HUES6 (cell line): ENCODE measurements at regions not wholly inside any gene's neighbourhood (a gene's known extent, or its start where the extent isn't known, plus 50 kb on each side); places are given as distances from the start of the nearest gene placed in this dataset.

Source experiments
- H3K27ac ChIP-seq: 2 replicates; pipeline ENCODE4 v1.7.0; 2013; ENCODE audit warnings: low read depth, mild to moderate bottlenecking, low read length, inconsistent platforms
- H3K27me3 ChIP-seq: 2 replicates; pipeline ENCODE4 v1.6.1; 2013; ENCODE audit warnings: low read length; ENCODE audit not compliant: control insufficient read depth, insufficient read depth
- H3K36me3 ChIP-seq: 2 replicates; pipeline ENCODE4 v1.6.1; 2013; ENCODE audit warnings: low read length; ENCODE audit not compliant: control insufficient read depth, insufficient read depth
- H3K4me1 ChIP-seq: 2 replicates; pipeline ENCODE4 v1.6.1; 2013; ENCODE audit warnings: low read length; ENCODE audit not compliant: control insufficient read depth, insufficient read depth
- H3K4me3 ChIP-seq: 2 replicates; pipeline ENCODE4 v1.5.1; 2013; ENCODE audit warnings: low read depth, low read length
- H3K9ac ChIP-seq: one replicate; pipeline ENCODE4 v1.6.1; 2013; ENCODE audit warnings: mild to moderate bottlenecking, low read length
- H3K9me3 ChIP-seq: 2 replicates; pipeline ENCODE4 v1.6.1; 2013; ENCODE audit warnings: low read depth, low read length; ENCODE audit not compliant: control insufficient read depth, insufficient read depth

GRCh38 chr7:98548370-98548769 lies 68.7 kb upstream of the NPTX2 start:
- Histone ChIP-seq H3K9ac (no peak overlapping the region), H3K27ac (no peak overlapping the region), H3K4me3 (no peak overlapping the region), H3K36me3 (no peaks in the 10 kb centered on the region), H3K27me3 (peaks cover 18% of the 10 kb centered on the region), H3K4me1 (no peaks in the 10 kb centered on the region), H3K9me3 (peaks cover 20% of the 10 kb centered on the region)

- H3K36me3 ChIP-seq: no peaks in the 10 kb centered on the region
- H3K4me3 ChIP-seq: no peak overlapping the region
- H3K4me1 ChIP-seq: no peaks in the 10 kb centered on the region
- H3K9me3 ChIP-seq: no peaks in the 10 kb centered on the region
- no peak overlapping the region for H3K9ac ChIP-seq
- H3K27ac ChIP-seq: no peak overlapping the region
- H3K27me3 ChIP-seq: no peaks in the 10 kb centered on the region
Observed at GRCh38 chr7:98541101-98541500, 76.0 kb upstream of the NPTX2 start.

- no peaks in the 10 kb centered on the region for H3K36me3 ChIP-seq
- no peak overlapping the region for H3K4me3 ChIP-seq
- H3K9ac ChIP-seq: no peak overlapping the region
- H3K27me3 ChIP-seq: no peaks in the 10 kb centered on the region
- H3K4me1 ChIP-seq: no peaks in the 10 kb centered on the region
- no peak overlapping the region for H3K27ac ChIP-seq
- no peaks in the 10 kb centered on the region for H3K9me3 ChIP-seq
Observed at GRCh38 chr7:98539865-98540264, 77.2 kb upstream of the NPTX2 start.

GRCh38 chr7:98536803-98537202 lies 80.3 kb upstream of the NPTX2 start:
- no peaks in the 10 kb centered on the region for H3K36me3 ChIP-seq
- no peaks in the 10 kb centered on the region for H3K4me1 ChIP-seq
- H3K4me3 ChIP-seq: no peak overlapping the region
- 0 out of 2 replicates have a peak, but pooled peaks cover 2% of the 10 kb centered on the region for H3K9me3 ChIP-seq
- no peak overlapping the region for H3K9ac ChIP-seq
- H3K27me3 ChIP-seq: no peaks in the 10 kb centered on the region
- no peak overlapping the region for H3K27ac ChIP-seq

- no peaks in the 10 kb centered on the region for H3K4me1 ChIP-seq
- H3K4me3 ChIP-seq: no peak overlapping the region
- no peak overlapping the region for H3K27ac ChIP-seq
- no peak overlapping the region for H3K9ac ChIP-seq
- 0 out of 2 replicates have a peak, but pooled peaks cover 5% of the 10 kb centered on the region for H3K9me3 ChIP-seq
- H3K36me3 ChIP-seq: no peaks in the 10 kb centered on the region
- no peaks in the 10 kb centered on the region for H3K27me3 ChIP-seq
Observed at GRCh38 chr7:98534493-98534892, 82.6 kb upstream of the NPTX2 start.

GRCh38 chr7:98531717-98532116 lies 85.4 kb upstream of the NPTX2 start:
- Histone ChIP-seq H3K27ac (no peak overlapping the region), H3K9ac (no peak overlapping the region), H3K27me3 (no peaks in the 10 kb centered on the region), H3K36me3 (no peaks in the 10 kb centered on the region), H3K9me3 (0 out of 2 replicates have a peak, but pooled peaks cover 5% of the 10 kb centered on the region), H3K4me1 (no peaks in the 10 kb centered on the region), H3K4me3 (no peak overlapping the region)

GRCh38 chr7:98528079-98528478 lies 89.0 kb upstream of the NPTX2 start:
- H3K4me1 ChIP-seq: no peaks in the 10 kb centered on the region
- no peak overlapping the region for H3K9ac ChIP-seq
- H3K4me3 ChIP-seq: no peak overlapping the region
- H3K36me3 ChIP-seq: no peaks in the 10 kb centered on the region
- H3K27me3 ChIP-seq: no peaks in the 10 kb centered on the region
- H3K27ac ChIP-seq: no peak overlapping the region
- peaks cover 22% of the 10 kb centered on the region for H3K9me3 ChIP-seq

- H3K27me3 ChIP-seq: no peaks in the 10 kb centered on the region
- no peaks in the 10 kb centered on the region for H3K4me1 ChIP-seq
- peaks cover 33% of the 10 kb centered on the region for H3K9me3 ChIP-seq
- H3K4me3 ChIP-seq: no peak overlapping the region
- H3K36me3 ChIP-seq: no peaks in the 10 kb centered on the region
- no peak overlapping the region for H3K9ac ChIP-seq
- no peak overlapping the region for H3K27ac ChIP-seq
Observed at GRCh38 chr7:98526059-98526458, 91.0 kb upstream of the NPTX2 start.

- Histone ChIP-seq H3K27ac (no peak overlapping the region), H3K4me1 (no peaks in the 10 kb centered on the region), H3K9me3 (peaks cover 33% of the 10 kb centered on the region), H3K4me3 (no peak overlapping the region), H3K27me3 (no peaks in the 10 kb centered on the region), H3K36me3 (no peaks in the 10 kb centered on the region), H3K9ac (no peak overlapping the region)
Observed at GRCh38 chr7:98521089-98521692, 95.9 kb upstream of the NPTX2 start.

GRCh38 chr7:98520356-98520951 lies 96.6 kb upstream of the NPTX2 start:
- peaks cover 30% of the 10 kb centered on the region for H3K9me3 ChIP-seq
- no peak overlapping the region for H3K4me3 ChIP-seq
- H3K36me3 ChIP-seq: no peaks in the 10 kb centered on the region
- no peak overlapping the region for H3K9ac ChIP-seq
- no peaks in the 10 kb centered on the region for H3K4me1 ChIP-seq
- no peak overlapping the region for H3K27ac ChIP-seq
- no peaks in the 10 kb centered on the region for H3K27me3 ChIP-seq

- Histone ChIP-seq H3K9me3 (peaks cover 19% of the 10 kb centered on the region), H3K27ac (no peak overlapping the region), H3K27me3 (no peaks in the 10 kb centered on the region), H3K4me1 (no peaks in the 10 kb centered on the region), H3K9ac (no peak overlapping the region), H3K4me3 (no peak overlapping the region), H3K36me3 (no peaks in the 10 kb centered on the region)
Observed at GRCh38 chr7:98518159-98518947, 98.7 kb upstream of the NPTX2 start.
